ENCODE measurements at regions not wholly inside any gene's neighbourhood (a gene's known extent, or its start where the extent isn't known, plus 50 kb on each side); places are given as distances from the start of the nearest gene placed in this dataset.

- no peak overlapping the region for H3K23ac ChIP-seq (ENCODE audit: insufficient read length, low read depth, low read length)
- H3K79me2 ChIP-seq (ENCODE audit: insufficient read depth, low read length): no peaks in the 10 kb centered on the region
- peaks cover 0 to 4% (median 0%) of the 10 kb centered on the region in 3 experiments; a peak in 2 of 7 replicates for H3K36me3 Mint-ChIP-seq (ENCODE audit: insufficient read depth in 1 of 3, low read depth in 3 of 3)
- no peak overlapping the region for H3K27ac Mint-ChIP-seq
- H2BK120ac ChIP-seq (ENCODE audit: low read depth, low read length, poor library complexity, severe bottlenecking): no peak overlapping the region
- no peak overlapping the region for H2BK5ac ChIP-seq (ENCODE audit: insufficient read length, low read length)
- H4K91ac ChIP-seq (ENCODE audit: insufficient read length, low read depth, low read length): no peak overlapping the region
- no peak overlapping the region for H4K8ac ChIP-seq (replicated peaks; ENCODE audit: insufficient read length, low read depth, low read length)
- H3K27me3 Mint-ChIP-seq (ENCODE audit: low read depth): no peaks in the 10 kb centered on the region; the same call in 1 of the 2 replicates
- no peak overlapping the region for H2AFZ ChIP-seq (ENCODE audit: low read length)
- TF ChIP-seq CTCF (conservative IDR thresholded peaks at IDR 0.05): no peak
- no peaks in the 10 kb centered on the region; a peak in 1 of 5 replicates for H3K9me3 Mint-ChIP-seq
- no peak overlapping the region for H2BK20ac ChIP-seq (ENCODE audit: low read depth, low read length, poor library complexity, severe bottlenecking)
- H3K9me3 ChIP-seq (ENCODE audit: control insufficient read depth, low read depth, low read length): no peaks in the 10 kb centered on the region
- H3K23me2 ChIP-seq (ENCODE audit: insufficient read length, low read depth, low read length, poor library complexity, severe bottlenecking): no peaks in the 10 kb centered on the region
- H4K20me1 ChIP-seq (ENCODE audit: control insufficient read depth, insufficient read depth, insufficient read length): no peaks in the 10 kb centered on the region
- no peak overlapping the region for H3K14ac ChIP-seq (ENCODE audit: insufficient read depth, low read length)
- no peak overlapping the region for H2AK5ac ChIP-seq (ENCODE audit: insufficient read length, low read length)
- no peak overlapping the region for H2BK15ac ChIP-seq (ENCODE audit: low read depth, low read length)
- peaks cover 6 to 11% of the 10 kb centered on the region in 2 experiments for H3K4me1 Mint-ChIP-seq
- no peak overlapping the region for H4K5ac ChIP-seq (ENCODE audit: insufficient read length, low read depth, low read length)
- no peak overlapping the region for H3K18ac ChIP-seq (ENCODE audit: insufficient read length, low read depth, low read length)
- H2BK12ac ChIP-seq (ENCODE audit: insufficient read length, low read depth, low read length): no peak overlapping the region
- no peak overlapping the region for H3K27ac ChIP-seq (ENCODE audit: insufficient read length, low read depth, low read length)
- no CpG with 5 or more reads among the region's 5 CpGs for WGBS (ENCODE audit: extremely low coverage, insufficient read length, low lambda C conversion rate)
- H3K4me3 Mint-ChIP-seq: no peak overlapping the region
- no peak overlapping the region for H3T11ph ChIP-seq (ENCODE audit: low read length)
- no peaks in the 10 kb centered on the region; the same call in 1 of the 2 replicates for H3K27me3 ChIP-seq (ENCODE audit: insufficient read depth, low read length)
- no peak overlapping the region for H3K56ac ChIP-seq (ENCODE audit: insufficient read length, low read depth, low read length)
- H3K4ac ChIP-seq (ENCODE audit: low read depth, low read length): no peak overlapping the region
- no peak for DNase-seq
- H3K4me2 ChIP-seq (ENCODE audit: insufficient read depth, insufficient read length, low read length): no peak overlapping the region
- no peaks in the 10 kb centered on the region for H3K79me1 ChIP-seq (ENCODE audit: insufficient read depth, low read depth, low read length, poor library complexity, severe bottlenecking)
- no peak overlapping the region for H3K9ac ChIP-seq (ENCODE audit: extremely low read depth, insufficient read length, low read length)
- H3K4me1 ChIP-seq (ENCODE audit: insufficient read depth, low read length): no peaks in the 10 kb centered on the region
Measured at GRCh38 chr6:14509120-14509519, 391.5 kb downstream of the CD83 start.
